Mammary epithelial cell (primary cell): ENCODE measurements at regions not wholly inside any gene's neighbourhood (a gene's known extent, or its start where the extent isn't known, plus 50 kb on each side); places are given as distances from the start of the nearest gene placed in this dataset.

ENCODE experiments used
- EZH2 ChIP-seq: IDR thresholded peaks from 2 replicates; pipeline ENCODE4 v1.6.1; 2012; ENCODE audit warnings: low read length, inconsistent platforms, borderline replicate concordance
- TF ChIP-seq, protein P1 (sequence below), 2 donors: IDR thresholded peaks in 1 of 2; conservative IDR thresholded peaks in 1 of 2; 2 replicates each; pipeline ENCODE4 v1.5.1; 2011 to 2012; ENCODE audit warnings: inconsistent platforms in 2 of 2, low read length in 2 of 2, mild to moderate bottlenecking in 2 of 2, control low read depth in 1 of 2, low read depth in 1 of 2; ENCODE audit not compliant: insufficient read depth in 1 of 2; ENCODE audit errors: extremely low read depth in 1 of 2

- TF ChIP-seq, protein P1, sequence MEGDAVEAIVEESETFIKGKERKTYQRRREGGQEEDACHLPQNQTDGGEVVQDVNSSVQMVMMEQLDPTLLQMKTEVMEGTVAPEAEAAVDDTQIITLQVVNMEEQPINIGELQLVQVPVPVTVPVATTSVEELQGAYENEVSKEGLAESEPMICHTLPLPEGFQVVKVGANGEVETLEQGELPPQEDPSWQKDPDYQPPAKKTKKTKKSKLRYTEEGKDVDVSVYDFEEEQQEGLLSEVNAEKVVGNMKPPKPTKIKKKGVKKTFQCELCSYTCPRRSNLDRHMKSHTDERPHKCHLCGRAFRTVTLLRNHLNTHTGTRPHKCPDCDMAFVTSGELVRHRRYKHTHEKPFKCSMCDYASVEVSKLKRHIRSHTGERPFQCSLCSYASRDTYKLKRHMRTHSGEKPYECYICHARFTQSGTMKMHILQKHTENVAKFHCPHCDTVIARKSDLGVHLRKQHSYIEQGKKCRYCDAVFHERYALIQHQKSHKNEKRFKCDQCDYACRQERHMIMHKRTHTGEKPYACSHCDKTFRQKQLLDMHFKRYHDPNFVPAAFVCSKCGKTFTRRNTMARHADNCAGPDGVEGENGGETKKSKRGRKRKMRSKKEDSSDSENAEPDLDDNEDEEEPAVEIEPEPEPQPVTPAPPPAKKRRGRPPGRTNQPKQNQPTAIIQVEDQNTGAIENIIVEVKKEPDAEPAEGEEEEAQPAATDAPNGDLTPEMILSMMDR (conservative IDR thresholded peaks at IDR 0.05 in 1 of 2, IDR thresholded peaks at IDR 0.05 in 1 of 2; ENCODE audit: extremely low read depth in 1 of 2, insufficient read depth in 1 of 2, low read depth in 1 of 2, low read length in 2 of 2), result no peak
- TF ChIP-seq EZH2, result no peak
Observed at GRCh38 chr6:66526061-66526460, 819.0 kb upstream of the EYS start.
